SU-DHL-6 (cell line): ENCODE measurements at regions not wholly inside any gene's neighbourhood (a gene's known extent, or its start where the extent isn't known, plus 50 kb on each side); places are given as distances from the start of the nearest gene placed in this dataset.

Source experiments
- CTCF ChIP-seq: fragments of 200-600 bp; sonication (generic); IDR thresholded peaks from one replicate; pipeline ENCODE4 v1.5.1; 2017; ENCODE audit warnings: antibody characterized with exemption, mild to moderate bottlenecking, low read length, moderate library complexity; ENCODE audit not compliant: insufficient read depth, poor library complexity, severe bottlenecking
- EZH2phosphoT487 ChIP-seq: fragments of 200-600 bp; sonication (generic), shearing (Covaris generic); conservative IDR thresholded peaks from 2 replicates; pipeline ENCODE4 v1.6.1; 2018; ENCODE audit warnings: mild to moderate bottlenecking, antibody characterized with exemption, low read length, moderate library complexity, mixed read lengths

GRCh38 chr5:119896826-119897536, 267.6 kb downstream of the FAM170A start:
- no peak for TF ChIP-seq CTCF
- TF ChIP-seq EZH2phosphoT487, result no peak
